ENCODE measurements at regions not wholly inside any gene's neighbourhood (a gene's known extent, or its start where the extent isn't known, plus 50 kb on each side); places are given as distances from the start of the nearest gene placed in this dataset.
"Not testable (repeated sequence)": the region's sequence is repeated elsewhere in the genome, so short reads cannot be mapped to it uniquely, and the experiment has no call there.

GRCh38 chr3:27805282-27805681, 83.2 kb upstream of the EOMES start:
- Mint-ChIP-seq H3K27me3 (ENCODE audit: low read depth) (peaks cover 4% of the 10 kb centered on the region), H3K4me1 (ENCODE audit: low read depth) (no peaks in the 10 kb centered on the region)
- no peak for TF ChIP-seq CTCF (IDR thresholded peaks at IDR 0.05)

GRCh38 chr3:27813255-27813654, 91.1 kb upstream of the EOMES start:
- TF ChIP-seq CTCF (IDR thresholded peaks at IDR 0.05) = no peak
- Mint-ChIP-seq H3K4me3 (ENCODE audit: unreplicated experiment) (no peak overlapping the region), H3K9me3 (ENCODE audit: low read depth) (peaks cover 3% of the 10 kb centered on the region), H3K36me3 (ENCODE audit: low read depth) (no peaks in the 10 kb centered on the region), H3K4me1 (ENCODE audit: low read depth) (no peaks in the 10 kb centered on the region), H3K27me3 (ENCODE audit: low read depth) (peaks cover 21% of the 10 kb centered on the region), H3K27ac (ENCODE audit: unreplicated experiment) (no peak overlapping the region)
- no peak for DNase-seq (ENCODE audit: low spot score)

More at GRCh38 chr3:27805282-27805681, 83.2 kb upstream of the EOMES start:
- no peaks in the 10 kb centered on the region for H3K9me3 Mint-ChIP-seq (ENCODE audit: low read depth)
- no peaks in the 10 kb centered on the region for H3K36me3 Mint-ChIP-seq (ENCODE audit: low read depth)
- DNase-seq (ENCODE audit: low spot score) = no peak
- no peak overlapping the region for H3K27ac Mint-ChIP-seq (ENCODE audit: unreplicated experiment)
- no peak overlapping the region for H3K4me3 Mint-ChIP-seq (ENCODE audit: unreplicated experiment)

GRCh38 chr3:27821609-27822008, 99.5 kb upstream of the EOMES start:
- H3K27me3 Mint-ChIP-seq (ENCODE audit: low read depth); DNase-seq (ENCODE audit: low spot score); H3K9me3 Mint-ChIP-seq (ENCODE audit: low read depth); H3K27ac Mint-ChIP-seq (ENCODE audit: unreplicated experiment); H3K4me1 Mint-ChIP-seq (ENCODE audit: low read depth); H3K36me3 Mint-ChIP-seq (ENCODE audit: low read depth): not testable (repeated sequence)
- peak overlapping the region; percentile 71 for H3K4me3 Mint-ChIP-seq (ENCODE audit: unreplicated experiment)

GRCh38 chr3:27824312-27825200, 102.4 kb upstream of the EOMES start:
- H3K4me1 Mint-ChIP-seq (ENCODE audit: low read depth) = no peaks in the 10 kb centered on the region
- no peak overlapping the region for H3K4me3 Mint-ChIP-seq (ENCODE audit: unreplicated experiment)
- TF ChIP-seq CTCF (IDR thresholded peaks at IDR 0.05) = no peak

GRCh38 chr3:27826448-27826847, 104.3 kb upstream of the EOMES start:
- Mint-ChIP-seq H3K36me3 (ENCODE audit: low read depth) (no peaks in the 10 kb centered on the region), H3K27ac (ENCODE audit: unreplicated experiment) (no peak overlapping the region), H3K9me3 (ENCODE audit: low read depth) (no peaks in the 10 kb centered on the region), H3K4me1 (ENCODE audit: low read depth) (no peaks in the 10 kb centered on the region), H3K27me3 (ENCODE audit: low read depth) (peaks cover 10% of the 10 kb centered on the region), H3K4me3 (ENCODE audit: unreplicated experiment) (no peak overlapping the region)
- DNase-seq (ENCODE audit: low spot score) = no peak
- TF ChIP-seq CTCF (IDR thresholded peaks at IDR 0.05) = no peak

More at GRCh38 chr3:27824312-27825200, 102.4 kb upstream of the EOMES start:
- no peak overlapping the region for H3K27ac Mint-ChIP-seq (ENCODE audit: unreplicated experiment)
- H3K27me3 Mint-ChIP-seq (ENCODE audit: low read depth) = peaks cover 10% of the 10 kb centered on the region
- H3K9me3 Mint-ChIP-seq (ENCODE audit: low read depth) = no peaks in the 10 kb centered on the region
- no peaks in the 10 kb centered on the region for H3K36me3 Mint-ChIP-seq (ENCODE audit: low read depth)
- DNase-seq (ENCODE audit: low spot score) = no peak

- Mint-ChIP-seq H3K27me3 (ENCODE audit: low read depth) (peaks cover 10% of the 10 kb centered on the region), H3K9me3 (ENCODE audit: low read depth) (peaks cover under 1% of the 10 kb centered on the region), H3K36me3 (ENCODE audit: low read depth) (no peaks in the 10 kb centered on the region), H3K4me1 (ENCODE audit: low read depth) (no peaks in the 10 kb centered on the region), H3K4me3 (ENCODE audit: unreplicated experiment) (no peak overlapping the region), H3K27ac (ENCODE audit: unreplicated experiment) (no peak overlapping the region)
- DNase-seq (ENCODE audit: low spot score) = no peak
- no peak for TF ChIP-seq CTCF (IDR thresholded peaks at IDR 0.05)
These were observed 104.9 kb upstream of the EOMES start for GRCh38 chr3:27827041-27827440.
